Kidney epithelial cell (primary cell): ENCODE measurements at regions not wholly inside any gene's neighbourhood (a gene's known extent, or its start where the extent isn't known, plus 50 kb on each side); places are given as distances from the start of the nearest gene placed in this dataset.

Source experiments
- DNase-seq: peaks from one replicate; pipeline ENCODE4 v3.0.0-alpha.2; 2010; ENCODE audit warnings: low read depth
- H3K27me3 ChIP-seq: 2 replicates; pipeline ENCODE4 v1.6.0; 2011; ENCODE audit warnings: low read length; ENCODE audit not compliant: control insufficient read depth, insufficient read depth
- H3K36me3 ChIP-seq: 2 replicates; pipeline ENCODE4 v1.5.1; 2011; ENCODE audit warnings: low read length; ENCODE audit not compliant: control insufficient read depth, insufficient read depth
- H3K4me3 ChIP-seq: 2 replicates; pipeline ENCODE4 v1.5.1; 2011; ENCODE audit warnings: low read depth, mild to moderate bottlenecking, control low read depth, low read length
- CTCF ChIP-seq: IDR thresholded peaks from 2 replicates; pipeline ENCODE4 v1.5.1; 2011; ENCODE audit warnings: mild to moderate bottlenecking, moderate library complexity, low read length, control low read depth, inconsistent platforms; ENCODE audit not compliant: insufficient read depth, poor library complexity, severe bottlenecking

DNA sequence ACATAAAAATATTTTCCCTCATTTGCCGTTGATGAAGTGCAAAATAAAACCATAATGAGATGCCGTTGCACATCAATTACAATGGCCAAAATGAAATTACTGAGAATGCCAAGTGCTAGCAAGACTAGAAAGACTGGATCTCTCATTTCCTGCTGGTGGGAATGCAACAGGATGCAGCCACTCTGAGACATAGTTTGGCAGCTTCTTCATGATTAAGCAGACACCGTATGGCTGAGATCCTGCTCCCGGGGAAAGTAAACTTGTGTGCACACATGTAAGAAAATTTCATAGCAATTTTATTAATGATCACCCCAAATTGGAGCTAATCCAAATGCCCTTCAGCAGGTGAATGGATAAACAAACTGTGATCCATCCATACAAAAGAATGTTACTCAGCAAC, 1013.2 kb downstream of the TBC1D22A start:
- no peak for TF ChIP-seq CTCF
- H3K4me3 ChIP-seq, result no peak overlapping the region
- no peaks in the 10 kb centered on the region for H3K27me3 ChIP-seq
- no peak for DNase-seq
- H3K36me3 ChIP-seq, result no peaks in the 10 kb centered on the region

DNA sequence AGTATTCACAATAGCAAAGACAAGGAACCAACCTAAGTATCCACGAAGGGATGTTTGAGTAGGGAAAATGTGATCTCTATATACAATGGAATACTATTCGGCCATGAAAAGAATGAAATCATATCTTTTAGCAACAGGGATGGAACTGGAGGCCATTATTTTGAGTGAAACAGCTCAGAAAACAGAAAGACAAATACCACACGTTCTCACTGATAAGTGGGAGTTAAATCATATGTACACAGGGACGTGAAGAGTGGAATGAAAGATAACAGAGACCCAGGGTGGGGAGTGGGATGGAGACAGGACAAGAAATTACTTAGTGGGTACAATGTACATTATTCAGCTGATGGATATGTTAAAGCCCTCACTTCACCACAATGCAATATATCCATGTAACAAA, 1012.7 kb downstream of the TBC1D22A start:
- DNase-seq, result no peak
- Histone ChIP-seq H3K27me3 (no peaks in the 10 kb centered on the region), H3K36me3 (no peaks in the 10 kb centered on the region), H3K4me3 (no peak overlapping the region)
- TF ChIP-seq CTCF, result no peak

DNA sequence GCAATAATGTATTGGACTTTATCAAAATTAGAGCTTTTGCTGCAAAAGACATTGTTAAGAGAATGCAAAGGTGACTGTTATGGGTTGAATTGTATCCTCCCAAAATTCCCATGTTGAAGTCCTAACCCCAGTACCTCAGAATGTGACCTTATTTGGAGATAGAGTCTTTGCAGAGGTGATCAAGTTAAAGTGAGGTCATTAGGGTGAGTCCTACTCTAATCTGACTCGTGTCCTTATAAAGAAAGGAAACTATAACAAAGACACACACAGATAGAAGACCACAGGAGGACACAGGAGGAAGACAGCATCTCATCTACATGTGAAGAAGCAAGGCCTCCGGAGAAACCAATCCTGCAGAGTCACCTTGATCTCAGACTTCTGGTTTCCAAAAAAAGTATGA, 1011.2 kb downstream of the TBC1D22A start:
- Histone ChIP-seq H3K36me3 (no peaks in the 10 kb centered on the region), H3K27me3 (no peaks in the 10 kb centered on the region), H3K4me3 (no peak overlapping the region)
- no peak for TF ChIP-seq CTCF
- DNase-seq, result no peak

DNA sequence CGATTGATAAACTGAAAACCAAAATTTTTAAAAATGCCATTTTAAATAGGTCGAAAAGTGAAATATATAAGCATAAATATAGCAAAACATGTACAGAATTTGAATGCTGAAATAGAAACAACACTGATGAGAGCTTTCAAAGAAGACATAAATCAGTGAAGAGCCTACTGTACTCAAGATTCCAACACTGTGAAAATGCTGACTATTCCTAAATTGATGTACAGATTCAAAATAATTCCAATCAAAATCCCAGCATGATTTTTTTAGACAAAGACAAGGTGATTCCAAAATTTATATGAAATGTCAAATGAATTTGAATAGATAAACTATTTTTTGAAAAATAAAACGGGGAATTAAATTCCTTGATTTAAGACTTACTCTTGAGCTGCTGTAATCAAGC, 1010.4 kb downstream of the TBC1D22A start:
- DNase-seq, result no peak
- H3K4me3 ChIP-seq, result no peak overlapping the region
- no peaks in the 10 kb centered on the region for H3K36me3 ChIP-seq
- H3K27me3 ChIP-seq, result no peaks in the 10 kb centered on the region
- no peak for TF ChIP-seq CTCF

GRCh38 chr22:47769652-47770051, 1007.2 kb downstream of the TBC1D22A start:
- no peak for DNase-seq
- Histone ChIP-seq H3K4me3 (no peak overlapping the region), H3K36me3 (no peaks in the 10 kb centered on the region), H3K27me3 (no peaks in the 10 kb centered on the region)
- TF ChIP-seq CTCF, result no peak

DNA sequence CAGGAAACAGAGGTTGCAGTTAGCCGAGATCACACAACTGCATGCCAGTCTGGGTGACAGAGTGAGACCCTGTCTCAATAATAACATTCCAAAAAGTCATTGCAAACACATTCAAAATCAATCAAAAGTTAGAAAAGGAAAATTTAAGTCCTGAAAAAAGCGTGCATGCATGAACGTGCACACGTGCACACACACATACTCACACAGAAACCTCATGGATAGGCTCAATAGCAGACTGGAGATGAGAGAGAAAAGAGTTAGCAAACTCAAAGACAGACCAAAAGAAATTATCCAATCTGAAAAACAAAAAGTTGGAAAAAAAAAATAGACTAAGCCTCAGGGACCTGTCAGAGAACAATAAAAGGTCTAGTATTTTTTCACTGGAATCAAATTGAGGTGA, 1005.6 kb downstream of the TBC1D22A start:
- DNase-seq, result no peak
- no peaks in the 10 kb centered on the region for H3K36me3 ChIP-seq
- TF ChIP-seq CTCF, result no peak
- H3K4me3 ChIP-seq, result no peak overlapping the region
- H3K27me3 ChIP-seq, result no peaks in the 10 kb centered on the region
